Astrocyte (in vitro differentiated cells and primary cell): ENCODE measurements at regions not wholly inside any gene's neighbourhood (a gene's known extent, or its start where the extent isn't known, plus 50 kb on each side); places are given as distances from the start of the nearest gene placed in this dataset.

Experiments used
- DNase-seq: peaks from one replicate; pipeline ENCODE4 v3.0.0-alpha.2; 2010; ENCODE audit warnings: low read depth
- FAIRE-seq: peaks from 2 replicates; lab custom pipeline; 2011; peaks lifted over from hg19 to GRCh38; lab: Jason Lieb, UNC
- H2AFZ ChIP-seq: 2 replicates; pipeline ENCODE4 v1.6.0; 2012; ENCODE audit warnings: low read depth, low read length, inconsistent platforms
- H3K27ac ChIP-seq: 2 replicates; pipeline ENCODE4 v1.5.1; 2011; ENCODE audit warnings: low read depth, low read length, inconsistent platforms
- H3K27me3 ChIP-seq: 2 replicates; pipeline ENCODE4 v1.6.0; 2011; ENCODE audit warnings: low read length, inconsistent platforms; ENCODE audit not compliant: insufficient read depth
- H3K36me3 ChIP-seq: 2 replicates; pipeline ENCODE4 v1.5.1; 2011; ENCODE audit warnings: low read length, inconsistent platforms; ENCODE audit not compliant: insufficient read depth
- H3K4me1 ChIP-seq: 2 replicates; pipeline ENCODE4 v1.5.1; 2011; ENCODE audit warnings: low read length, inconsistent platforms; ENCODE audit not compliant: insufficient read depth
- H3K4me2 ChIP-seq: 2 replicates; pipeline ENCODE4 v1.6.0; 2012; ENCODE audit warnings: low read length, inconsistent platforms
- H3K4me3 ChIP-seq: 2 replicates; pipeline ENCODE4 v1.5.1; 2011; ENCODE audit warnings: low read depth, mild to moderate bottlenecking, low read length, inconsistent platforms; ENCODE audit not compliant: insufficient read depth
- H3K79me2 ChIP-seq: 2 replicates; pipeline ENCODE4 v1.6.0; 2012; ENCODE audit warnings: mild to moderate bottlenecking, low read length, inconsistent platforms; ENCODE audit not compliant: insufficient read depth
- H3K9ac ChIP-seq: 2 replicates; pipeline ENCODE4 v1.6.0; 2012; ENCODE audit warnings: mild to moderate bottlenecking, low read length, inconsistent platforms
- H3K9me3 ChIP-seq: 2 replicates; pipeline ENCODE4 v1.5.1; 2012; ENCODE audit warnings: low read depth, mild to moderate bottlenecking, low read length, inconsistent platforms; ENCODE audit not compliant: insufficient read depth
- H4K20me1 ChIP-seq: 2 replicates; pipeline ENCODE4 v1.6.0; 2012; ENCODE audit warnings: low read length, inconsistent platforms; ENCODE audit not compliant: insufficient read depth
- H3K27ac Mint-ChIP-seq: one replicate; pipeline ENCODE4 v1.8.0; 2021; ENCODE audit warnings: mild to moderate bottlenecking, mixed read lengths; ENCODE audit not compliant: unreplicated experiment
- H3K27me3 Mint-ChIP-seq: one replicate; pipeline ENCODE4 v1.8.0; 2021; ENCODE audit warnings: low read depth, mixed read lengths; ENCODE audit not compliant: unreplicated experiment
- H3K36me3 Mint-ChIP-seq: one replicate; pipeline ENCODE4 v1.8.0; 2021; ENCODE audit warnings: low read depth, mixed read lengths; ENCODE audit not compliant: unreplicated experiment
- H3K4me1 Mint-ChIP-seq: one replicate; pipeline ENCODE4 v1.8.0; 2021; ENCODE audit warnings: low read depth, mixed read lengths; ENCODE audit not compliant: unreplicated experiment
- H3K4me3 Mint-ChIP-seq: one replicate; pipeline ENCODE4 v1.8.0; 2021; ENCODE audit warnings: mild to moderate bottlenecking, moderate library complexity, mixed read lengths; ENCODE audit not compliant: unreplicated experiment
- H3K9me3 Mint-ChIP-seq: one replicate; pipeline ENCODE4 v1.8.0; 2021; ENCODE audit warnings: mild to moderate bottlenecking, mixed read lengths; ENCODE audit not compliant: unreplicated experiment
- EZH2 ChIP-seq: IDR thresholded peaks from 2 replicates; pipeline ENCODE4 v1.6.1; 2012; ENCODE audit warnings: mild to moderate bottlenecking, low read length, inconsistent platforms; ENCODE audit not compliant: insufficient read depth
- TF ChIP-seq, protein P1 (sequence below): IDR thresholded peaks from 2 replicates; pipeline ENCODE4 v1.5.1; 2011; ENCODE audit warnings: low read depth, mild to moderate bottlenecking, inconsistent platforms, low read length, moderate library complexity; ENCODE audit not compliant: insufficient read depth

DNA sequence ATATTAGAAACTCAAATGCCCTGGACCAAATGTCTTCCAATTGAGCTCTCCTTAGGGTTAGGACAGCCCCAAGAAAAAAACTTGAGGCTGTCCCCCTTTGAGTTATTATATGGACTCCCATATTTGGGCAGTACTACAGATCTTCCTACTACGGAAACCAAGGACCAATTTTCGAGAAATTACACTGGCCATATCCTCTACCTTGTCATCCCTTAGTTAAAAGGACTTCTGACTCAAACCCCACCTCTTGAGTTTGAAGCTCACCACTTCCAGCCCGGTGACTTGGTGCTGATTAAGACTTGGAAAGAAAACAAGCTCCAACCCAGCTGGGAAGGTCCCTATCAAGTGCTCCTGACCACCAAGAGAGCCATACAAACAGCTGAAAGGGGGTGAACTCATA is 497.0 kb upstream of the GRAMD2B start:
- peaks cover 12% of the 10 kb centered on the region for H3K9me3 Mint-ChIP-seq
- no peak overlapping the region for H3K4me3 ChIP-seq
- H3K9ac ChIP-seq, result no peak overlapping the region
- no peak overlapping the region for H3K4me2 ChIP-seq
- DNase-seq (no peak), FAIRE-seq (no peak)
- H3K27ac ChIP-seq, result no peak overlapping the region
- H3K36me3 ChIP-seq, result no peaks in the 10 kb centered on the region
- no peak overlapping the region for H3K4me3 Mint-ChIP-seq
- no peak overlapping the region for H3K27ac Mint-ChIP-seq
- no peaks in the 10 kb centered on the region for H3K9me3 ChIP-seq
- H3K4me1 Mint-ChIP-seq, result no peaks in the 10 kb centered on the region
- TF ChIP-seq, protein P1, sequence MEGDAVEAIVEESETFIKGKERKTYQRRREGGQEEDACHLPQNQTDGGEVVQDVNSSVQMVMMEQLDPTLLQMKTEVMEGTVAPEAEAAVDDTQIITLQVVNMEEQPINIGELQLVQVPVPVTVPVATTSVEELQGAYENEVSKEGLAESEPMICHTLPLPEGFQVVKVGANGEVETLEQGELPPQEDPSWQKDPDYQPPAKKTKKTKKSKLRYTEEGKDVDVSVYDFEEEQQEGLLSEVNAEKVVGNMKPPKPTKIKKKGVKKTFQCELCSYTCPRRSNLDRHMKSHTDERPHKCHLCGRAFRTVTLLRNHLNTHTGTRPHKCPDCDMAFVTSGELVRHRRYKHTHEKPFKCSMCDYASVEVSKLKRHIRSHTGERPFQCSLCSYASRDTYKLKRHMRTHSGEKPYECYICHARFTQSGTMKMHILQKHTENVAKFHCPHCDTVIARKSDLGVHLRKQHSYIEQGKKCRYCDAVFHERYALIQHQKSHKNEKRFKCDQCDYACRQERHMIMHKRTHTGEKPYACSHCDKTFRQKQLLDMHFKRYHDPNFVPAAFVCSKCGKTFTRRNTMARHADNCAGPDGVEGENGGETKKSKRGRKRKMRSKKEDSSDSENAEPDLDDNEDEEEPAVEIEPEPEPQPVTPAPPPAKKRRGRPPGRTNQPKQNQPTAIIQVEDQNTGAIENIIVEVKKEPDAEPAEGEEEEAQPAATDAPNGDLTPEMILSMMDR, result no peak
- no peak for TF ChIP-seq EZH2
- no peaks in the 10 kb centered on the region for H3K27me3 Mint-ChIP-seq
- no peaks in the 10 kb centered on the region for H3K79me2 ChIP-seq
- no peak overlapping the region for H2AFZ ChIP-seq
- no peaks in the 10 kb centered on the region for H3K4me1 ChIP-seq
- no peaks in the 10 kb centered on the region for H3K27me3 ChIP-seq
- H3K36me3 Mint-ChIP-seq, result peaks cover 3% of the 10 kb centered on the region
- H4K20me1 ChIP-seq, result no peaks in the 10 kb centered on the region

DNA sequence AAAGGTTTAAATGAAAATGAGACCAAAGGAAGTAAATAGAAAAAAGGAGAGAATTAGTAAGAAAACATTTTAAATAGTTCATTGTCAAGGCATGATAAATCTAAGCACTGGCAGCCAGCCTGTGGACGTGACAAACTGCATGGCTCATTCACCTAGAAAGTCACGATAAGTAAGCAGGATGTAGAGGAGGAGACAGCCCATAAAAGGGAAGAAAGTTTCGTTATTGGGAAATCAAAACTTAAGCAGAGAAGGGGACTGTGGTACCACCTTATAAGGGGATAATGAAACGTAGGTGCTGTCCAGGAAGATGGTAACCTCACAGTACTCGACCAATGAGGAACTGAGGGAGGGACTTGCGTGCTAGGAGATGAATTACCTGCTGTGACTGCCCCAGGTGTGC is 494.5 kb upstream of the GRAMD2B start:
- Histone ChIP-seq H3K4me1 (no peaks in the 10 kb centered on the region), H3K27ac (no peak overlapping the region), H3K9me3 (no peaks in the 10 kb centered on the region), H3K9ac (no peak overlapping the region), H4K20me1 (no peaks in the 10 kb centered on the region), H3K36me3 (no peaks in the 10 kb centered on the region), H3K4me2 (no peak overlapping the region), H3K79me2 (no peaks in the 10 kb centered on the region), H2AFZ (no peak overlapping the region), H3K27me3 (no peaks in the 10 kb centered on the region), H3K4me3 (no peak overlapping the region)
- Mint-ChIP-seq H3K4me1 (no peaks in the 10 kb centered on the region), H3K4me3 (no peak overlapping the region), H3K27ac (no peak overlapping the region), H3K9me3 (peaks cover 8% of the 10 kb centered on the region), H3K27me3 (no peaks in the 10 kb centered on the region), H3K36me3 (no peaks in the 10 kb centered on the region)
- DNase-seq (peak; percentile 37), FAIRE-seq (no peak)
- TF ChIP-seq EZH2, result no peak
- TF ChIP-seq, protein P1, result no peak

DNA sequence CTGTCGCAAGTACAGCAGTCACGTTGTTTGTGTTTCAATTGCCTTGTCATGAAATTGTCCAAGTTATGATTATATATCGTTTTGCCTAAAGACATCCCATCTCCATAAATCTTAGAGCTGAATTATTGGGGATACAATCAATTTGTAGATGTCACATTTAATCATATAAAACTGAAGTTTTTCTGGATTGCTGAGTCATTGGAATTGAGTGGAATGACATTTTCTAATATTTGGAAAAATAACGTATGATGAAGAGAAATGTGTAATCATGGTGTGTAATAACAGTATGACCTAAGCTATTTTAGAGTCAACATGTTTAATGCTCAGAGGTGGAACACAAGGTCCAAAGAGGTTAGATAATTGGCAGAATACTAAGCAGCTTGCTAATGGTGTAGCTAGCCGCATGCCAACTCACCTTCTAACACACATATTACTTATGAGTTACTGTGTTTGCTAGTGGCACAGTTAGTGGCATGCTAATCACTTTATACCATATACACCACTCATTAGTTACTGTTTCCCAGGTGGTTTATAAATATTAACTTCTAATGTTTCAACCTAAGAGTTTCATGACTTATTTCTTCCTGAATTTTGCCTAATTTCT is 473.1 kb upstream of the GRAMD2B start:
- no peaks in the 10 kb centered on the region for H3K36me3 ChIP-seq
- H3K4me3 Mint-ChIP-seq, result no peak overlapping the region
- H3K27me3 Mint-ChIP-seq, result no peaks in the 10 kb centered on the region
- no peaks in the 10 kb centered on the region for H3K79me2 ChIP-seq
- FAIRE-seq, result no peak
- H3K27ac Mint-ChIP-seq, result no peak overlapping the region
- H3K4me3 ChIP-seq, result no peak overlapping the region
- no peaks in the 10 kb centered on the region for H3K9me3 Mint-ChIP-seq
- no peak overlapping the region for H2AFZ ChIP-seq
- H3K4me1 ChIP-seq, result no peaks in the 10 kb centered on the region
- no peaks in the 10 kb centered on the region for H4K20me1 ChIP-seq
- no peaks in the 10 kb centered on the region for H3K4me1 Mint-ChIP-seq
- no peak overlapping the region for H3K4me2 ChIP-seq
- no peak overlapping the region for H3K9ac ChIP-seq
- DNase-seq, result no peak
- H3K9me3 ChIP-seq, result no peaks in the 10 kb centered on the region
- no peak overlapping the region for H3K27ac ChIP-seq
- no peaks in the 10 kb centered on the region for H3K36me3 Mint-ChIP-seq
- TF ChIP-seq, protein P1, result no peak
- no peak for TF ChIP-seq EZH2
- no peaks in the 10 kb centered on the region for H3K27me3 ChIP-seq
